ENCODE measurements at regions not wholly inside any gene's neighbourhood (a gene's known extent, or its start where the extent isn't known, plus 50 kb on each side); places are given as distances from the start of the nearest gene placed in this dataset.

DNA sequence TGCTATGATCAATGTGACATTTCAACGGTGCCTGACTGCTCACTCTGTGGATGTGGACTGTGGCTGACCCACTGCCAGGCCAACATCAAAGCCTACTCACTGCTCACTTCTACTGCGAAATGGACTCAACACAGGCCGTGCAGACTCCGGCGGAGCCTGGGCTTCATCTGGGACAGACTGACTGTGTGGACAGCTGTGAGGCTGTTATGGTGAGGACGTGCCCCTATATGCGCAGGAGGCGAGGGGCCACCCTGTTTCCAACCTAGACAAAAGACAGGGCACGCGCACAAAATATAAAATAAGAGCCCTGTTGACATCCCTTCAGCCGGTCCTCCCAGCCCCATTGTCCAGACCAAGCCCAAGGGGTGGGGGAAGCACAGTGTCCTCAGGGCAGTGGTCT lies 514.4 kb upstream of the RAB6C start:
- H3K27me3 ChIP-seq, result no peaks in the 10 kb centered on the region
- no peak overlapping the region for H3K4me3 ChIP-seq (ENCODE audit: low read depth, low read length)
- DNase-seq, result no peak

DNA sequence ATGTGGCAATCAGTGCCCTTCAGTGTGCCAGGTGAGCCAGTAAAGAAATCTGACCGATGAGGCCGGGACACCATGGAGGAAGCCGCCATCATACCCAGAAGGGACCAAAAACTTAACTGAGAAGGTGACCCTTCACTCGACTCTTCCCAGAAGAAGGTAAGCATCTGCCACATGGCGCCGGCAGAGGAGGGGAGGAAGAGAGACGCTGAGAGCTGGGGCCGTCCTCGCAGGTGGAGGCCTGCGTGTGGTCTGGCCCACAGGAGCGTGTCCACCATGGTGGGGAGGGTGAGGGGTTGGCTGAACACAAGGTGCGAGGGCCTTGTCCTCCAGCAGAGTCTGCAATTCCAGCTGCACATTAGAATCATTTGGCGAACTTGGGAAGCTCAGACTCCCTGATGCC lies 513.1 kb upstream of the RAB6C start:
- TF ChIP-seq, protein P1, sequence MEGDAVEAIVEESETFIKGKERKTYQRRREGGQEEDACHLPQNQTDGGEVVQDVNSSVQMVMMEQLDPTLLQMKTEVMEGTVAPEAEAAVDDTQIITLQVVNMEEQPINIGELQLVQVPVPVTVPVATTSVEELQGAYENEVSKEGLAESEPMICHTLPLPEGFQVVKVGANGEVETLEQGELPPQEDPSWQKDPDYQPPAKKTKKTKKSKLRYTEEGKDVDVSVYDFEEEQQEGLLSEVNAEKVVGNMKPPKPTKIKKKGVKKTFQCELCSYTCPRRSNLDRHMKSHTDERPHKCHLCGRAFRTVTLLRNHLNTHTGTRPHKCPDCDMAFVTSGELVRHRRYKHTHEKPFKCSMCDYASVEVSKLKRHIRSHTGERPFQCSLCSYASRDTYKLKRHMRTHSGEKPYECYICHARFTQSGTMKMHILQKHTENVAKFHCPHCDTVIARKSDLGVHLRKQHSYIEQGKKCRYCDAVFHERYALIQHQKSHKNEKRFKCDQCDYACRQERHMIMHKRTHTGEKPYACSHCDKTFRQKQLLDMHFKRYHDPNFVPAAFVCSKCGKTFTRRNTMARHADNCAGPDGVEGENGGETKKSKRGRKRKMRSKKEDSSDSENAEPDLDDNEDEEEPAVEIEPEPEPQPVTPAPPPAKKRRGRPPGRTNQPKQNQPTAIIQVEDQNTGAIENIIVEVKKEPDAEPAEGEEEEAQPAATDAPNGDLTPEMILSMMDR (IDR thresholded peaks at IDR 0.05; ENCODE audit: low read depth, low read length), result no peak
- Histone ChIP-seq H3K9me3 (no peaks in the 10 kb centered on the region), H3K36me3 (no peaks in the 10 kb centered on the region), H3K27me3 (no peaks in the 10 kb centered on the region), H3K4me1 (no peaks in the 10 kb centered on the region), H3K4me3 (ENCODE audit: low read depth, low read length) (no peak overlapping the region)
- DNase-seq, result no peak

More for the DNA sequence above, 514.4 kb upstream of the RAB6C start:
- Histone ChIP-seq H3K9me3 (no peaks in the 10 kb centered on the region), H3K36me3 (no peaks in the 10 kb centered on the region), H3K4me1 (no peaks in the 10 kb centered on the region)
- TF ChIP-seq, protein P1 (IDR thresholded peaks at IDR 0.05; ENCODE audit: low read depth, low read length), result no peak

DNA sequence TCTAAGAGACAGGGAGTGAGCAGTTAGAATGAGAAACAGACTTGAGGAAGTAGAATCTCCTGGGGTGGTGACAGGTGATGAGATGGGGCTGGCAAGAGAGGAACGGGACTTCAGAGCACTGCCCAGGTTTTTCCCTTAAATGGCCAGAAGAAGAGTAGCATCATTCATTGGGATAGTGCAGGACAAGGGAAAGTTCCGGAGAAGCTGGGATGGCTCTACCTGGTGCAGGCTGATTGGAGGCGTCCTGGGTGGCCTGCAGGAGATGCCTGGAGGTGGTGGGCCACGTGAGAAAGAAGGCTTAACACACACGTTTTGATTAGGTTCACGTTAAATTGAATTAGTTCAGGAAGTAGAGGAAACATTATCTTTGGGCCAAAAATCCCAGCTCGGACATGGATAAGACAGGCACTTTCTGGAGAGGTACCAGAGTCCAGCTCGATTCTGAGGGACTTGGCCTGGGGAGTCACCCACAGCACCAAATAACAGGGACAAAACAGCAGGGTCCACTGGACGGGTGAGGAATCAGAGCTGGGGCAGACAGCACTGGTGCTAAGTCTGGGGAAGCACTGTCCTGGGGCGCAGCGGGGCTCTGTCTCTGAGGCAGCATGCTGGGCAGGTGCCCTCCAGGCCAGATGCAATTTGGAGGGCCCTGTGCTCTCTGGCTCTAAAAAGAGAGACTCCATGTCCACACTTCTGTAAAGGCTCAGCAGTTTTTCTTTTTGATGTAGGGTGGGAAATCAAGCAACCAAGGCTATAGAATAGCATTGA lies 512.3 kb upstream of the RAB6C start:
- Histone ChIP-seq H3K27me3 (no peaks in the 10 kb centered on the region), H3K4me1 (no peaks in the 10 kb centered on the region), H3K9me3 (no peaks in the 10 kb centered on the region), H3K4me3 (ENCODE audit: low read depth, low read length) (no peak overlapping the region), H3K36me3 (no peaks in the 10 kb centered on the region)
- TF ChIP-seq, protein P1 (IDR thresholded peaks at IDR 0.05; ENCODE audit: low read depth, low read length), result no peak
- DNase-seq, result no peak

DNA sequence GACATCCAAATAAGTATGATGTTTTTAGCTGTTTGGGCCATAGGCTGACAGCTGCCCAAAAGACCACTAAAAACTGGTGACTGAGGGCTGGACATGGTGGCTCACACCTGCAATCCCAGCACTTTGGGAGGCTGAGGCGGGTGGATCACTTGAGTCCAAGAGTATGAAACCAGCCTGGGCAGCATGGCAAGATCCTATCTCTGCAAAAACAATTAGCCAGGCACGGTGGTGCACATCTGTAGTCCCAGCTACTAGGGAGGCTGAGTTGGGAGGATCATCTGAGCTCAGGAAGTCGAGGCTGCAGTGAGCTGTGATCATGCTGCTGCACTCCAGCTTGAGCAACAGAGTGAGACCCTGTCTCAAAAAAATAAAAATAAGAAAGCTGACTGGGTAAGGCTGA lies 511.5 kb upstream of the RAB6C start:
- no peaks in the 10 kb centered on the region for H3K36me3 ChIP-seq
- DNase-seq, result no peak

DNA sequence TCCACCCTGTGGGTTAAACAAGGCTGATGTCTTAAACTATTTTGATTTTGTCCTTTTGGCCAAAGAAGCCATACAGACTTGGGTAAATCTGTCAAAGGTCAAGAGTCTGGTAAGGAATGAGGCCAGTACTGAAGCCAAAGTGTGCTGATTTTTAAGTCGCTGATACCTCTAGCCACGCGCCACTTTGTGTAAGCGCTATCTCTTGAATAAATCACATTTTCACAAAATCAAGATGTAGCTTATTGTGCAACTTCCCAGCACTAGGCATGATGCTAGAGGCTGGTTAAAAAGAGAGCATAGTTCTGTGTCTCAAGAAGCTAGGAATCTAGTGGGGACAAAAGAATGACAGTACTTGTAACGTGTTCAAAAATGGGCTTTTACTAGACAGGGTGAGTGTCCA lies 510.6 kb upstream of the RAB6C start:
- H3K27me3 ChIP-seq, result no peaks in the 10 kb centered on the region
- no peaks in the 10 kb centered on the region for H3K4me1 ChIP-seq
- H3K4me3 ChIP-seq (ENCODE audit: low read depth, low read length), result no peak overlapping the region
- H3K36me3 ChIP-seq, result no peaks in the 10 kb centered on the region
- H3K9me3 ChIP-seq, result no peaks in the 10 kb centered on the region
- TF ChIP-seq, protein P1 (IDR thresholded peaks at IDR 0.05; ENCODE audit: low read depth, low read length), result no peak
- no peak for DNase-seq

More for the DNA sequence above, 511.5 kb upstream of the RAB6C start:
- TF ChIP-seq, protein P1 (IDR thresholded peaks at IDR 0.05; ENCODE audit: low read depth, low read length), result no peak
- H3K4me3 ChIP-seq (ENCODE audit: low read depth, low read length), result no peak overlapping the region
- no peaks in the 10 kb centered on the region for H3K27me3 ChIP-seq
- H3K9me3 ChIP-seq, result no peaks in the 10 kb centered on the region
- no peaks in the 10 kb centered on the region for H3K4me1 ChIP-seq

DNA sequence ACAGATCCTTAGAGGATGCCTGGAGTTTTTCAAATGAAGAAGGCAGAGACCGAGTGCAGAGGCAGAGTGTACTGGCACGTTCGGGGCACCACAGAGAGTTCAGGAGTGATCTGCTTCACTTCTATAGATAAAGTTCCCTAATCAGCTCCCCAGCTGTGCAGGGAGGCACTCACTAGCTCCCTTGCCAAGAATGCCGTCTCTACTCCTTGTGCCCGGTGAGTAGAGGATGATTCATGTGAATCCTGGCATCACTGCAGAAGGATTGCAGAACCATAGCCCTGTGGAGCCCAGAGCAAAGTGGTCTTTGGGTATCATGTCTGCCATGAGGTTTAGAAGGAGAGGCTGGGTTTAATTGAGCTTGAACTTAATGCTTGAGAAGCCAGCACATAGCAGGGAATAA lies 510.1 kb upstream of the RAB6C start:
- Histone ChIP-seq H3K27me3 (no peaks in the 10 kb centered on the region), H3K36me3 (no peaks in the 10 kb centered on the region), H3K9me3 (no peaks in the 10 kb centered on the region), H3K4me3 (ENCODE audit: low read depth, low read length) (no peak overlapping the region), H3K4me1 (no peaks in the 10 kb centered on the region)
- TF ChIP-seq, protein P1 (IDR thresholded peaks at IDR 0.05; ENCODE audit: low read depth, low read length), result no peak
- no peak for DNase-seq
